ENCODE measurements at regions not wholly inside any gene's neighbourhood (a gene's known extent, or its start where the extent isn't known, plus 50 kb on each side); places are given as distances from the start of the nearest gene placed in this dataset.

DNA sequence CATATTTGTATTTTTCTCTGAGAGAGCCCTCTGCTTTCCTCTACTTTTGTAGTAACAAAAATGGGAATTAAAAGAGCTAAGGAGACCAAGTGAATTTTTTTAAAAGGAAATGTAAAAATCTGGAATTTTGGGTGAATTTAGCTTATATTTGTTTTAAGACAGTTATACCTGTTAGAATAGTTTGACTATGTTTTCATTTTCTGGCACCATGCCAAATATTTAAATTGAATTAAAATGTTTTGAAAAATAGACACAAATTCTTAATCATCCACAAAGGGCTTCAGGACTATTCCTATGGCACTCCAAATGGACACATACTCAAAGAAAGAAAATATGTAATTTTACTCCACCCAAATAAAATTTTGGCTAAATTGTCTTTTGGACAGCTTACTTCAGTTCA is 209.6 kb downstream of the SH3BGRL start:
- TF ChIP-seq, protein P1, sequence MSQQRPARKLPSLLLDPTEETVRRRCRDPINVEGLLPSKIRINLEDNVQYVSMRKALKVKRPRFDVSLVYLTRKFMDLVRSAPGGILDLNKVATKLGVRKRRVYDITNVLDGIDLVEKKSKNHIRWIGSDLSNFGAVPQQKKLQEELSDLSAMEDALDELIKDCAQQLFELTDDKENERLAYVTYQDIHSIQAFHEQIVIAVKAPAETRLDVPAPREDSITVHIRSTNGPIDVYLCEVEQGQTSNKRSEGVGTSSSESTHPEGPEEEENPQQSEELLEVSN (IDR thresholded peaks at IDR 0.05): no peak
- TF ChIP-seq SIN3A (conservative IDR thresholded peaks at IDR 0.05 in 1 of 2, IDR thresholded peaks at IDR 0.05 in 1 of 2; ENCODE audit: low read depth in 1 of 2, low read length in 2 of 2) (no peak), JUND (IDR thresholded peaks at IDR 0.05; ENCODE audit: low read length) (no peak)
